Neural crest cell (in vitro differentiated cells): ENCODE measurements at regions not wholly inside any gene's neighbourhood (a gene's known extent, or its start where the extent isn't known, plus 50 kb on each side); places are given as distances from the start of the nearest gene placed in this dataset.

Experiments used
- DNase-seq: peaks from one replicate; pipeline ENCODE4 v3.0.0; 2021; ENCODE audit warnings: low read depth, mixed read lengths, low spot score
- H3K27ac Mint-ChIP-seq: one replicate; pipeline ENCODE4 v1.8.0; 2021; ENCODE audit warnings: mild to moderate bottlenecking, mixed read lengths; ENCODE audit not compliant: unreplicated experiment
- H3K27me3 Mint-ChIP-seq: 2 replicates; pipeline ENCODE4 v1.8.0; 2021; ENCODE audit warnings: low read depth, mild to moderate bottlenecking, mixed read lengths
- H3K36me3 Mint-ChIP-seq: 2 replicates; pipeline ENCODE4 v1.8.0; 2021; ENCODE audit warnings: low read depth, mild to moderate bottlenecking, mixed read lengths
- H3K4me1 Mint-ChIP-seq: 2 replicates; pipeline ENCODE4 v1.8.0; 2021; ENCODE audit warnings: mixed read lengths
- H3K4me3 Mint-ChIP-seq: one replicate; pipeline ENCODE4 v1.8.0; 2021; ENCODE audit warnings: mild to moderate bottlenecking, mixed read lengths
- H3K9me3 Mint-ChIP-seq: 2 replicates; pipeline ENCODE4 v1.8.0; 2021; ENCODE audit warnings: mixed read lengths
- CTCF ChIP-seq: fragments of 200-600 bp; sonication (generic); conservative IDR thresholded peaks from 2 replicates; pipeline ENCODE4 v1.5.0; 2021; ENCODE audit warnings: antibody characterized with exemption, mild to moderate bottlenecking

- H3K4me1 Mint-ChIP-seq, result no peaks in the 10 kb centered on the region
- H3K9me3 Mint-ChIP-seq, result peaks cover 24% of the 10 kb centered on the region
- H3K4me3 Mint-ChIP-seq, result no peak overlapping the region
Observed at GRCh38 chr18:44096016-44096415, 584.7 kb upstream of the SETBP1 start.

GRCh38 chr18:44098551-44099098 lies 582.1 kb upstream of the SETBP1 start:
- no peak overlapping the region for H3K4me3 Mint-ChIP-seq
- H3K27me3 Mint-ChIP-seq, result no peaks in the 10 kb centered on the region
- H3K9me3 Mint-ChIP-seq, result peaks cover 26% of the 10 kb centered on the region
- peak; percentile 40 for TF ChIP-seq CTCF
- H3K36me3 Mint-ChIP-seq, result no peaks in the 10 kb centered on the region
- DNase-seq, result no peak
- no peaks in the 10 kb centered on the region for H3K4me1 Mint-ChIP-seq
- H3K27ac Mint-ChIP-seq, result no peak overlapping the region

More at GRCh38 chr18:44096016-44096415, 584.7 kb upstream of the SETBP1 start:
- H3K27me3 Mint-ChIP-seq, result no peaks in the 10 kb centered on the region
- no peak overlapping the region for H3K27ac Mint-ChIP-seq
- no peaks in the 10 kb centered on the region for H3K36me3 Mint-ChIP-seq
- TF ChIP-seq CTCF, result no peak
- no peak for DNase-seq

- H3K4me3 Mint-ChIP-seq, result no peak overlapping the region
- H3K27ac Mint-ChIP-seq, result peak overlapping the region; percentile 19
- peaks cover 4% of the 10 kb centered on the region for H3K9me3 Mint-ChIP-seq
- no peak for TF ChIP-seq CTCF
- H3K36me3 Mint-ChIP-seq, result no peaks in the 10 kb centered on the region
- no peak for DNase-seq
- H3K4me1 Mint-ChIP-seq, result no peaks in the 10 kb centered on the region
- H3K27me3 Mint-ChIP-seq, result no peaks in the 10 kb centered on the region
Observed at GRCh38 chr18:44107187-44107586, 573.5 kb upstream of the SETBP1 start.

GRCh38 chr18:44111337-44111736 lies 569.4 kb upstream of the SETBP1 start:
- Mint-ChIP-seq H3K4me1 (no peaks in the 10 kb centered on the region), H3K4me3 (no peak overlapping the region), H3K36me3 (no peaks in the 10 kb centered on the region), H3K27me3 (no peaks in the 10 kb centered on the region), H3K9me3 (peaks cover 2% of the 10 kb centered on the region), H3K27ac (no peak overlapping the region)
- DNase-seq, result no peak
- no peak for TF ChIP-seq CTCF

- H3K36me3 Mint-ChIP-seq, result no peaks in the 10 kb centered on the region
- H3K4me1 Mint-ChIP-seq, result no peaks in the 10 kb centered on the region
- no peak for DNase-seq
- no peak overlapping the region for H3K4me3 Mint-ChIP-seq
- no peak overlapping the region for H3K27ac Mint-ChIP-seq
- no peaks in the 10 kb centered on the region for H3K9me3 Mint-ChIP-seq
- TF ChIP-seq CTCF, result no peak
- H3K27me3 Mint-ChIP-seq, result no peaks in the 10 kb centered on the region
Observed at GRCh38 chr18:44117821-44118220, 562.9 kb upstream of the SETBP1 start.
